ENCODE measurements at regions not wholly inside any gene's neighbourhood (a gene's known extent, or its start where the extent isn't known, plus 50 kb on each side); places are given as distances from the start of the nearest gene placed in this dataset.
A peak's percentile ranks its signal among the peaks of the same experiment; 100 is the strongest.

- DNase-seq = no peak
- H3K4me3 ChIP-seq = no peak overlapping the region
- intact Hi-C loops (cut with DNase I) = no loop called here
- H3K36me3 ChIP-seq = no peaks in the 10 kb centered on the region
- no peaks in the 10 kb centered on the region for H3K27me3 ChIP-seq
- H3K4me1 ChIP-seq = no peaks in the 10 kb centered on the region
- no peak for TF ChIP-seq CTCF (IDR thresholded peaks at IDR 0.05)
- no peaks in the 10 kb centered on the region for H3K9me3 ChIP-seq
- no peak overlapping the region for H3K27ac ChIP-seq
- no peak for ATAC-seq
Observed at GRCh38 chr5:118435131-118435530, 553.2 kb downstream of the DTWD2 start.

- no peak for TF ChIP-seq CTCF (IDR thresholded peaks at IDR 0.05)
- intact Hi-C loops (cut with DNase I) = no loop called here
- Histone ChIP-seq H3K27me3 (no peaks in the 10 kb centered on the region), H3K36me3 (no peaks in the 10 kb centered on the region), H3K9me3 (no peaks in the 10 kb centered on the region), H3K4me1 (no peaks in the 10 kb centered on the region), H3K4me3 (no peak overlapping the region), H3K27ac (no peak overlapping the region)
- ATAC-seq (no peak), DNase-seq (no peak)
Observed at GRCh38 chr5:118434522-118434921, 553.8 kb downstream of the DTWD2 start.

GRCh38 chr5:118430076-118430475 is 558.3 kb downstream of the DTWD2 start:
- DNase-seq = no peak
- TF ChIP-seq CTCF (IDR thresholded peaks at IDR 0.05) = no peak
- Histone ChIP-seq H3K4me3 (no peak overlapping the region), H3K9me3 (no peaks in the 10 kb centered on the region), H3K36me3 (no peaks in the 10 kb centered on the region), H3K27ac (no peak overlapping the region), H3K27me3 (no peaks in the 10 kb centered on the region), H3K4me1 (no peaks in the 10 kb centered on the region)
- intact Hi-C loops (cut with DNase I) = no loop called here
- no peak for ATAC-seq

- ATAC-seq (no peak), DNase-seq (no peak)
- TF ChIP-seq CTCF (IDR thresholded peaks at IDR 0.05) = no peak
- H3K4me1 ChIP-seq = no peaks in the 10 kb centered on the region
- H3K9me3 ChIP-seq = no peaks in the 10 kb centered on the region
- H3K27ac ChIP-seq = no peak overlapping the region
- no peaks in the 10 kb centered on the region for H3K27me3 ChIP-seq
- intact Hi-C loops (cut with DNase I) = no loop called here
- no peak overlapping the region for H3K4me3 ChIP-seq
- no peaks in the 10 kb centered on the region for H3K36me3 ChIP-seq
Observed at GRCh38 chr5:118407958-118408357, 580.4 kb downstream of the DTWD2 start.

GRCh38 chr5:118405650-118406061 is 582.7 kb downstream of the DTWD2 start:
- Histone ChIP-seq H3K27me3 (no peaks in the 10 kb centered on the region), H3K4me1 (no peaks in the 10 kb centered on the region), H3K4me3 (no peak overlapping the region), H3K27ac (no peak overlapping the region), H3K36me3 (no peaks in the 10 kb centered on the region), H3K9me3 (no peaks in the 10 kb centered on the region)
- no peak for TF ChIP-seq CTCF (IDR thresholded peaks at IDR 0.05)
- intact Hi-C loops (cut with DNase I) = no loop called here
- DNase-seq (peak; percentile 57), ATAC-seq (peak; percentile 32)

- no peak for TF ChIP-seq CTCF (IDR thresholded peaks at IDR 0.05)
- intact Hi-C loops (cut with DNase I) = no loop called here
- Histone ChIP-seq H3K9me3 (no peaks in the 10 kb centered on the region), H3K4me1 (no peaks in the 10 kb centered on the region), H3K27me3 (no peaks in the 10 kb centered on the region), H3K27ac (no peak overlapping the region), H3K36me3 (no peaks in the 10 kb centered on the region), H3K4me3 (no peak overlapping the region)
- ATAC-seq = no peak
- no peak for DNase-seq
Observed at GRCh38 chr5:118397236-118397635, 591.1 kb downstream of the DTWD2 start.
